ENCODE measurements at regions not wholly inside any gene's neighbourhood (a gene's known extent, or its start where the extent isn't known, plus 50 kb on each side); places are given as distances from the start of the nearest gene placed in this dataset.

GRCh38 chr13:76715075-76715474 lies 171.1 kb downstream of the KCTD12 start:
- Histone ChIP-seq H3K4me1 (no peaks in the 10 kb centered on the region), H3K27ac (no peak overlapping the region), H3K36me3 (no peaks in the 10 kb centered on the region), H3K27me3 (no peaks in the 10 kb centered on the region), H3K9me3 (no peaks in the 10 kb centered on the region), H3K4me3 (no peak overlapping the region)
- intact Hi-C loops (cut with DNase I): no loop called here
- DNase-seq (no peak), FAIRE-seq (no peak), ATAC-seq (no peak)
- TF ChIP-seq CTCF (IDR thresholded peaks at IDR 0.05): no peak
- WGBS, 2 donors: 78 to 88% methylated on average over 4 of the region's 4 CpGs

DNA sequence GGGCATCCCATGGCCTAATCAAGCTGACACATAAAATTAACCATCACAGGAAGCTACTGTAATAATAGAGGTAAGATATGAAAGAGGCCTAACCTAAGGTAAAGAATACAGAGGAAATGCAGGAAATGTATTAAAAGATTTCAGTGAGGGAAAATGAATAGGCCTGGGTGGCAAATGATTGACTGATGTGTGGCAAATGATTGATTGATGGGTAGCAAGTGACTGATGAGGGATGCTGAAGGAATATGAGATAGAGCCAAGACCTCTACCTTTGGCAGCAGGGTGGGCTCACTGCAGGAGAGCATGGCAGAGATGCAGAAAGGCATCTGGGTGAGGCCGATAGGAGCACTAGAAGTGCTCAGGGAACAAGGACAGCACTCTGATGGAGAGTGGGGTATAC lies 172.9 kb downstream of the KCTD12 start:
- no peak for FAIRE-seq
- H3K27ac ChIP-seq: no peak overlapping the region
- no peaks in the 10 kb centered on the region for H3K4me1 ChIP-seq
- H3K27me3 ChIP-seq: no peaks in the 10 kb centered on the region
- DNase-seq: no peak
- no peak for TF ChIP-seq CTCF (IDR thresholded peaks at IDR 0.05)
- 74 to 81% methylated on average over 1 of the region's 1 CpG for WGBS, 2 donors
- H3K36me3 ChIP-seq: no peaks in the 10 kb centered on the region
- H3K4me3 ChIP-seq: no peak overlapping the region
- intact Hi-C loops (cut with DNase I): no loop called here
- ATAC-seq: no peak
- no peaks in the 10 kb centered on the region for H3K9me3 ChIP-seq

- no peaks in the 10 kb centered on the region for H3K36me3 ChIP-seq
- intact Hi-C loops (cut with DNase I): no loop called here
- H3K9me3 ChIP-seq: no peaks in the 10 kb centered on the region
- H3K4me3 ChIP-seq: no peak overlapping the region
- H3K4me1 ChIP-seq: no peaks in the 10 kb centered on the region
- no peaks in the 10 kb centered on the region for H3K27me3 ChIP-seq
- DNase-seq (no peak), ATAC-seq (peak in 3 of 4 donors; percentile 66 to 86 (median 77)), FAIRE-seq (peak; percentile 84)
- H3K27ac ChIP-seq: no peak overlapping the region
- TF ChIP-seq CTCF (IDR thresholded peaks at IDR 0.05): no peak
- WGBS, 2 donors: 55 to 72% methylated on average over 3 of the region's 3 CpGs
Measured at GRCh38 chr13:76711550-76712182, 174.5 kb downstream of the KCTD12 start.

- no peaks in the 10 kb centered on the region for H3K27me3 ChIP-seq
- H3K4me1 ChIP-seq: no peaks in the 10 kb centered on the region
- H3K9me3 ChIP-seq: no peaks in the 10 kb centered on the region
- no peak overlapping the region for H3K4me3 ChIP-seq
- intact Hi-C loops (cut with DNase I): no loop called here
- WGBS, 2 donors: 88 to 89% methylated on average over 1 of the region's 1 CpG
- no peak for TF ChIP-seq CTCF (IDR thresholded peaks at IDR 0.05)
- ATAC-seq (no peak), DNase-seq (no peak), FAIRE-seq (no peak)
- no peak overlapping the region for H3K27ac ChIP-seq
- H3K36me3 ChIP-seq: no peaks in the 10 kb centered on the region
Measured at GRCh38 chr13:76709851-76710250, 176.4 kb downstream of the KCTD12 start.

DNA sequence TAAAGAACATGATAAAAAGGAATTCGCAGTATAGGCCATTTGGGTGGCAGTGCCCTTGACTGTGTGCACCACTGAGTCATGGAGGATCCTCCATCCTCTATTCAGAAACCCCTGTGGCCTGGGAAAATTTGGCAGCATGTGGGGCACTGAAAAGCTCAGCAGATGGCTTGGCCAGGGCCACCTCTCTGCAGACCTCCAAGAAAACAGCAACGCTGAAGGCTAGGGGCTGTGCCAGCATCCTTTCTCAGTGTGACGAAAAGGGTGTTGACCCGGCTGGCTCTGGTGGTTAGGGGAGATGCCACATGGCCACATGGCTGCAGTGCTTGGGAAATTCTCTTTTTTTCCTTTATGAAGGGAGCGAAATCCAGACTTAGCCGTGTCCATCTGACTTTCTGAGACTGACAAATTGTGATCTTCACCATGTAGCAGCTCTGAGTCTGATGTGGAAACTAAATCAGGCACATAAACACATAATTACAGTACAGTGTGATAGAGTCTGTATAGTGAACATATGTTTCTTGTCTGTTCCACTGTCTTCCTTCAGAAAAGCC lies 178.0 kb downstream of the KCTD12 start:
- no peaks in the 10 kb centered on the region for H3K9me3 ChIP-seq
- no peaks in the 10 kb centered on the region for H3K36me3 ChIP-seq
- H3K27me3 ChIP-seq: no peaks in the 10 kb centered on the region
- FAIRE-seq: no peak
- H3K4me1 ChIP-seq: no peaks in the 10 kb centered on the region
- H3K4me3 ChIP-seq: no peak overlapping the region
- no peak for TF ChIP-seq CTCF (IDR thresholded peaks at IDR 0.05)
- ATAC-seq: no peak
- intact Hi-C loops (cut with DNase I): no loop called here
- WGBS, 2 donors: 73 to 77% methylated on average over 6 of the region's 6 CpGs
- DNase-seq: no peak
- H3K27ac ChIP-seq: no peak overlapping the region
